22Rv1 (cell line): ENCODE measurements at regions not wholly inside any gene's neighbourhood (a gene's known extent, or its start where the extent isn't known, plus 50 kb on each side); places are given as distances from the start of the nearest gene placed in this dataset.

Source experiments
- CTCF ChIP-seq: fragments of 450-650 bp; IDR thresholded peaks from 2 replicates; pipeline ENCODE4 v1.5.1; 2017; ENCODE audit warnings: mild to moderate bottlenecking
- ZFX ChIP-seq: fragments of 450-650 bp; IDR thresholded peaks from 2 replicates; pipeline ENCODE4 v1.6.1; 2017; ENCODE audit warnings: antibody characterized with exemption, borderline replicate concordance

DNA sequence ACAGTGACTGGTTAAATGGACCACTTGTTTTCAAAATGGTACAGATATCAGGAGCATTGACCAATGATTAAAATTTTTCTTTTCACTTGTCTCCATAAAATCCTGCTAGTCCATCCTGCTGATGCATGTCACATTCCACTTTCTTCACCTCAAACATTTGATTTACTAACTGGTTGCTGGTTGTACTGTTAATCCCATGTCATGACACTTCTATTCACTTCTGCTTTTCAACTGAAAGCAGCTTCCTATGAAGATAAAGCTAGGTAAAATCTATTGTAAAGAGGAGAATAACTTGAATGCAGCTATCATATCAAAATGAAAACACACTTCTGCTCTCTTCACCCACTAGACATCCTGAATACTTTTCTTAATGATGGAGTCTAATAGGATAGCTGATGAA, 149.6 kb upstream of the OTX2 start:
- TF ChIP-seq CTCF (no peak), ZFX (no peak)
